Gastrocnemius medialis (tissue), 4 donors: ENCODE measurements at regions not wholly inside any gene's neighbourhood (a gene's known extent, or its start where the extent isn't known, plus 50 kb on each side); places are given as distances from the start of the nearest gene placed in this dataset.

Experiments used
- POLR2A ChIP-seq, 2 donors: fragments of 450-650 bp; IDR thresholded peaks; one replicate each; pipeline ENCODE4 v1.6.1; 2017; ENCODE audit warnings: antibody characterized with exemption in 2 of 2, mild to moderate bottlenecking in 2 of 2, moderate library complexity in 2 of 2
- TF ChIP-seq, protein P1 (sequence below), 5 experiments: fragments of 450-650 bp in 3 of 5; fragments of 200-600 bp in 2 of 5; sonication (generic) in 2 of 5; IDR thresholded peaks in 4 of 5; conservative IDR thresholded peaks in 1 of 5; 1 replicate in 4 of 5; 2 replicates in 1 of 5; pipeline ENCODE4 v1.5.1; 2016 to 2019; ENCODE audit warnings: antibody characterized with exemption in 5 of 5, mild to moderate bottlenecking in 3 of 5, moderate library complexity in 3 of 5

DNA sequence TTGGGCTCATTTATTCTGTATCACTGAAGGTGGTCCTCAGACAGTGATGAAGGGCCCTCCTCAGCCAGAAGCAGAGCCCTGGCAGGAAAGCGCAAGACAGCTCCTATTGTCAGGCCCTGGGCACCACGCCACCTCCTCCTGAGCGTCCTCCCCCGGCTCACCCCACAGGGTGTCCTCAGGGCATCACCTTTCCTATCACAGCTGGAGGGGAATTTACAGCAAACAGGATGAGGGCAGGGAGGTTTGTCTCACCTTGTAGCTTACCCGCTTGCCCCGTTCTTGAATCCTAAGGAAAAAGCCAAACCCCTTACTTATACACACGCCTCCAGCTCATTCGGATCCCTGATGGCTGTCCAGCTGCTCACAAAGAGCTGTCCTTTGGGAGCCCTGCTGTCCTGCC, 50.2 kb upstream of the LANCL2 start:
- TF ChIP-seq, protein P1, sequence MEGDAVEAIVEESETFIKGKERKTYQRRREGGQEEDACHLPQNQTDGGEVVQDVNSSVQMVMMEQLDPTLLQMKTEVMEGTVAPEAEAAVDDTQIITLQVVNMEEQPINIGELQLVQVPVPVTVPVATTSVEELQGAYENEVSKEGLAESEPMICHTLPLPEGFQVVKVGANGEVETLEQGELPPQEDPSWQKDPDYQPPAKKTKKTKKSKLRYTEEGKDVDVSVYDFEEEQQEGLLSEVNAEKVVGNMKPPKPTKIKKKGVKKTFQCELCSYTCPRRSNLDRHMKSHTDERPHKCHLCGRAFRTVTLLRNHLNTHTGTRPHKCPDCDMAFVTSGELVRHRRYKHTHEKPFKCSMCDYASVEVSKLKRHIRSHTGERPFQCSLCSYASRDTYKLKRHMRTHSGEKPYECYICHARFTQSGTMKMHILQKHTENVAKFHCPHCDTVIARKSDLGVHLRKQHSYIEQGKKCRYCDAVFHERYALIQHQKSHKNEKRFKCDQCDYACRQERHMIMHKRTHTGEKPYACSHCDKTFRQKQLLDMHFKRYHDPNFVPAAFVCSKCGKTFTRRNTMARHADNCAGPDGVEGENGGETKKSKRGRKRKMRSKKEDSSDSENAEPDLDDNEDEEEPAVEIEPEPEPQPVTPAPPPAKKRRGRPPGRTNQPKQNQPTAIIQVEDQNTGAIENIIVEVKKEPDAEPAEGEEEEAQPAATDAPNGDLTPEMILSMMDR (IDR thresholded peaks at IDR 0.05 in 4 of 5, conservative IDR thresholded peaks at IDR 0.05 in 1 of 5) = no peak
- TF ChIP-seq POLR2A (IDR thresholded peaks at IDR 0.05) = no peak
